GM06990 (cell line): ENCODE measurements at regions not wholly inside any gene's neighbourhood (a gene's known extent, or its start where the extent isn't known, plus 50 kb on each side); places are given as distances from the start of the nearest gene placed in this dataset.
"Not testable (repeated sequence)": the region's sequence is repeated elsewhere in the genome, so short reads cannot be mapped to it uniquely, and the experiment has no call there.

Experiments used
- DNase-seq: peaks from one replicate; pipeline ENCODE4 v3.0.0-alpha.2; 2011; ENCODE audit not compliant: insufficient read length; ENCODE audit errors: extremely low read depth
- H3K27me3 ChIP-seq: replicated peaks from 2 replicates; pipeline ENCODE4 v1.6.0; 2011; ENCODE audit warnings: low read length; ENCODE audit not compliant: control insufficient read depth, insufficient read depth
- H3K36me3 ChIP-seq: 2 replicates; pipeline ENCODE4 v1.5.1; 2011; ENCODE audit warnings: low read length; ENCODE audit not compliant: control insufficient read depth, insufficient read depth
- H3K4me3 ChIP-seq: replicated peaks from 2 replicates; pipeline ENCODE4 v1.5.1; 2011; ENCODE audit warnings: low read depth, mild to moderate bottlenecking, control low read depth, low read length
- TF ChIP-seq, protein P1 (sequence below): IDR thresholded peaks from 2 replicates; pipeline ENCODE4 v1.5.1; 2011; ENCODE audit warnings: low read length, control low read depth, mild to moderate bottlenecking, inconsistent platforms; ENCODE audit not compliant: insufficient read depth, poor library complexity, severe bottlenecking

DNA sequence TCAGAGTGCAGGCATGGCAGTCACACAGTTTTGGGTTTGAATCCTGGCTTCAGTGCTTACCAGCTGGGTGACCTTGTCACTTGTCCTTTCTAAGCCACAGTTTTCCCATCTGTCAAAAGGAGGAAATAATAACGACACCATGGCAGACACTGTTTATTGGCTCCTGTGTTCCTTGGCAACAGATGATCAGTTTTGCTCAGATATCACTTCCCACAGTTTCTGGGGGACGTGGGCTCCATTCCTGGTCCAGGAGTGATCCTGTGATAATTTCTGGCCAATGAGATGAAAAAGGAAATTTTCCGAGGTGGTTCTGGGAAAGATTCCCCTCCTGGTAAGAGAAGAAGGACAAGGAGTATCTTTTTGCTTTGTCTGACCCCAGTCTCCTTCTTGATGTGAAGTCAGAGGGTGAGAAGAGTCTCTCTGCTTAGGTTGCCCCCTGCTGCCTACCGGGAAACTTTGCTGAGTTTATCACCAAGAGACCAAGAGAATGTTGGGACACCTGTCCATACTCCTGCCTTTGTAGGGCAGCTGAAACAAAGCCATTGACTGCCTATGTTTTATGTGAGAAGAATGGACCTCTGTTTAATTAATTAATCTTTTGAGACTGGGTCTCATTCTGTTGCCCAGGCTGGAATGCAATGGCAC, 178.9 kb upstream of the NRXN3 start:
- Histone ChIP-seq H3K27me3 (no peaks in the 10 kb centered on the region), H3K4me3 (no peak overlapping the region), H3K36me3 (no peaks in the 10 kb centered on the region)
- DNase-seq, result no peak
- TF ChIP-seq, protein P1, sequence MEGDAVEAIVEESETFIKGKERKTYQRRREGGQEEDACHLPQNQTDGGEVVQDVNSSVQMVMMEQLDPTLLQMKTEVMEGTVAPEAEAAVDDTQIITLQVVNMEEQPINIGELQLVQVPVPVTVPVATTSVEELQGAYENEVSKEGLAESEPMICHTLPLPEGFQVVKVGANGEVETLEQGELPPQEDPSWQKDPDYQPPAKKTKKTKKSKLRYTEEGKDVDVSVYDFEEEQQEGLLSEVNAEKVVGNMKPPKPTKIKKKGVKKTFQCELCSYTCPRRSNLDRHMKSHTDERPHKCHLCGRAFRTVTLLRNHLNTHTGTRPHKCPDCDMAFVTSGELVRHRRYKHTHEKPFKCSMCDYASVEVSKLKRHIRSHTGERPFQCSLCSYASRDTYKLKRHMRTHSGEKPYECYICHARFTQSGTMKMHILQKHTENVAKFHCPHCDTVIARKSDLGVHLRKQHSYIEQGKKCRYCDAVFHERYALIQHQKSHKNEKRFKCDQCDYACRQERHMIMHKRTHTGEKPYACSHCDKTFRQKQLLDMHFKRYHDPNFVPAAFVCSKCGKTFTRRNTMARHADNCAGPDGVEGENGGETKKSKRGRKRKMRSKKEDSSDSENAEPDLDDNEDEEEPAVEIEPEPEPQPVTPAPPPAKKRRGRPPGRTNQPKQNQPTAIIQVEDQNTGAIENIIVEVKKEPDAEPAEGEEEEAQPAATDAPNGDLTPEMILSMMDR, result peak; percentile 26

DNA sequence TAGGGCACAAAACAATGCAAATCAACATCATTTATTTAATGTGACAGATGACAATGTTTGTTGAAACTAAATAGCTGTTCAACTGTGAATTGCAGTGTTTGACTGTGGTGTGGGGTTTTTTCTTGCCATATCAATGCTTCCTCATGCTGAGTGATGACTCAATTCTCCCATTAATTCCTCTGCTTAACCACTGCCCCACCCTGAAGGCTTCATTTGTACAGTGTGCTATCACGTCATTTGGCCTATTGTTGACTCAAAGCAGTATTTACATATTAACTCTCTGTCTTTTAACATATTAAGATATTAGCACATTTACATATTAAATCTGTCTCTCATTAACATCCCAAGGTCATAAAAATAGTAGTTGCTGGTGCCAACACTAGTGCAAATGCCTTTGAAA, 164.8 kb upstream of the NRXN3 start:
- H3K27me3 ChIP-seq, result no peaks in the 10 kb centered on the region; the same call in 1 of the 2 replicates
- DNase-seq, result peak; percentile 57
- TF ChIP-seq, protein P1, result no peak
- no peaks in the 10 kb centered on the region for H3K36me3 ChIP-seq
- H3K4me3 ChIP-seq, result no peak overlapping the region

DNA sequence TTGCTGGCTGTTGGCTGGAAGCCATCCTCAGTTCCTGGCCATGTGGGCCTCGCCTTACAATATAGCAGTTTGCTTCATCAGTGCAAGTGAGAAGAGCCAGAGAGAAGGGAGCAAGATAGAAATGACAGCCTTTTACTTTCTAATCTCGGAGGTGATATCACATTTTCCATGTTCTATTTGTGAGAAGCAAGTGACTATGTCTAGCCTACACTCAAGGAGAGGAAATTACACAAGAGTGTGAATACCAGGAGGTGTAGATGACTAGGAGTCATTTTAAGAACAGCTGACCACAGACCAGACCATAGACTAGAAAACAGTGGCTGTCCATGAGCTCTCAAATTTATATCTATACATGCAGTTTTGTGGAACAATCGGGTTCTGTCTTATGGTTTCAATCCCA, 163.0 kb upstream of the NRXN3 start:
- Histone ChIP-seq H3K27me3 (peaks cover 4% of the 10 kb centered on the region), H3K36me3 (no peaks in the 10 kb centered on the region), H3K4me3 (no peak overlapping the region)
- TF ChIP-seq, protein P1, result no peak
- peak; percentile 30 for DNase-seq

DNA sequence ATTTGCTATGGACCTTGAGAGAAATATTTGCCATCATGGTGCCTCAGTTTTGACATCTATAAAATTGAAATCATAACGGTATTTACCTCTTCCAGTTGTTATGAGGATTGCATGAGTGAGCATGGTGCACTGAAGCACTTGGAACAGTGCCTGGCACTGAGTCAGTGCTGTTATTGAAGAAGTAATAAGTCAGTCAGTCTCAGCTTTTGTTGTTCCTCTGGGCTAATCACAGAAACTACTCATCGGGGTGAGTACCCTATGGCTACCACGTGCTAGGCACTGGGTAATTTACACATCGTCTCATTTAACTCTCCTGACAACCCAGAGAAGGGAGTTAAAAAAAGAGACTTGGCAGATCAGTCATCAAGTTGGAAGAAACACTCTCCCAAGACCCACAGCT, 159.5 kb upstream of the NRXN3 start:
- H3K36me3 ChIP-seq, result no peaks in the 10 kb centered on the region
- DNase-seq, result no peak
- no peak overlapping the region for H3K4me3 ChIP-seq
- TF ChIP-seq, protein P1, result no peak
- peaks cover 4% of the 10 kb centered on the region for H3K27me3 ChIP-seq

DNA sequence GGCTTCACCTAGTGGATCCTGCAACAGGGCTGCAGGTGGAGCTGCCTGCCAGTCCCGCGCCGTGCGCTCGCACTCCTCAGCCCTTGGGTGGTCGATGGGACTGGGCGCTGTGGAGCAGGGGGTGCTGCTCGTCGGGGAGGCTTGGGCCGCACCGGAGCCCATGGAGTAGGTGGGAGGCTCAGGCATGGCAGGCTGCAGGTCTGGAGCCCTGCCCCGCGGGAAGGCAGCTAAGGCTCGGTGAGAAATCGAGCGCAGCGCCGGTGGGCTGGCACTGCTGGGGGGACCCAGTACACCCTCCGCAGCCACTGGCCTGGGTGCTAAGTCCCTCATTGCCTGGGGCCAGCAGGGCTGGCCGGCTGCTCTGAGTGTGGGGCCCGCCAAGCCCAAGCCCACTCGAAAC, 156.3 kb upstream of the NRXN3 start:
- H3K4me3 ChIP-seq, H3K27me3 ChIP-seq: not testable (repeated sequence)

DNA sequence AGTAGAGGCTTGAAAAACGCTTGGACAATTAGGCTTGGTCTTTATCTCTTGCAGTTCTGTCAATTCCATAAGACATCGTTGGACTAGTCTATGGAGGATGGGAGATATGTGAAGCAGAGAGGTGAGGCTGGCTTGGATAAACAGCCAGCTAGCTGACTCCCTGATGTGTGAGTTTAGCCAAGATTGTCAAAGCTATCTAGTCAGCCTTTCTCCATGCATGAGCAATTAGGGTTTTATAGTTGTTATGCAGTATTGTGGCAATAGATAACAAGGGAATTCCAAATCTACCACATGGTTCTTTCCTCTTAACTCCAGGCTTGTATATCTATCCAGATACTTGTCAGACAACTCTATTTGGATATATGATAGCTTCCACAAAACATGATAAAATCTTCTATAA, 153.6 kb upstream of the NRXN3 start:
- peaks cover 1% of the 10 kb centered on the region for H3K27me3 ChIP-seq
- H3K4me3 ChIP-seq, result no peak overlapping the region
- TF ChIP-seq, protein P1, result no peak
- DNase-seq, result no peak
- no peaks in the 10 kb centered on the region for H3K36me3 ChIP-seq

More for the DNA sequence above, 156.3 kb upstream of the NRXN3 start:
- not testable (repeated sequence) for H3K36me3 ChIP-seq, DNase-seq
